Loucy (cell line): ENCODE measurements at regions not wholly inside any gene's neighbourhood (a gene's known extent, or its start where the extent isn't known, plus 50 kb on each side); places are given as distances from the start of the nearest gene placed in this dataset.

ENCODE experiments used
- H2AFZ ChIP-seq: fragments of 200-600 bp; sonication (generic); 2 replicates; pipeline ENCODE4 v1.6.0; 2016; ENCODE audit warnings: antibody characterized with exemption, mild to moderate bottlenecking, low read length, moderate library complexity
- H3F3A ChIP-seq: fragments of 200-600 bp; 2 replicates; pipeline ENCODE4 v1.6.0; 2016; ENCODE audit warnings: antibody characterized with exemption, low read depth, mild to moderate bottlenecking
- H3K27me3 ChIP-seq: fragments of 200-600 bp; sonication (generic); 2 replicates; pipeline ENCODE4 v1.6.1; 2014; ENCODE audit warnings: low read length, mild to moderate bottlenecking; ENCODE audit not compliant: insufficient read depth, poor library complexity, severe bottlenecking
- H3K36me3 ChIP-seq: fragments of 200-600 bp; sonication (generic); 2 replicates; pipeline ENCODE4 v1.6.1; 2016; ENCODE audit warnings: low read length; ENCODE audit not compliant: insufficient read depth
- H3K4me1 ChIP-seq: fragments of 200-600 bp; sonication (generic); 2 replicates; pipeline ENCODE4 v1.5.1; 2014; ENCODE audit warnings: low read length, mild to moderate bottlenecking; ENCODE audit not compliant: insufficient read depth, poor library complexity, severe bottlenecking
- H3K4me2 ChIP-seq: fragments of 200-600 bp; sonication (generic); 2 replicates; pipeline ENCODE4 v1.6.0; 2014; ENCODE audit warnings: antibody characterized with exemption, low read length, low read depth, mild to moderate bottlenecking; ENCODE audit not compliant: poor library complexity, severe bottlenecking
- H3K4me3 ChIP-seq: fragments of 200-600 bp; sonication (generic); 2 replicates; pipeline ENCODE4 v1.5.1; 2014; ENCODE audit warnings: low read length, mild to moderate bottlenecking, mixed read lengths; ENCODE audit not compliant: poor library complexity, severe bottlenecking
- H3K79me2 ChIP-seq: fragments of 200-600 bp; sonication (generic); 2 replicates; pipeline ENCODE4 v1.6.1; 2014; ENCODE audit warnings: low read length; ENCODE audit not compliant: insufficient read depth
- H3K9ac ChIP-seq: fragments of 200-600 bp; sonication (generic); 2 replicates; pipeline ENCODE4 v1.6.0; 2014; ENCODE audit warnings: mild to moderate bottlenecking, low read depth, low read length, moderate library complexity; ENCODE audit not compliant: poor library complexity, severe bottlenecking
- H3K9me2 ChIP-seq: fragments of 200-600 bp; sonication (generic); replicated peaks from 2 replicates; pipeline ENCODE4 v1.6.1; 2016; ENCODE audit warnings: low read depth, low read length, mixed read lengths
- H3K9me3 ChIP-seq: fragments of 200-600 bp; sonication (generic); 2 replicates; pipeline ENCODE4 v1.6.1; 2014; ENCODE audit warnings: mild to moderate bottlenecking, antibody characterized with exemption, low read length, low read depth; ENCODE audit not compliant: insufficient read depth
- H4K20me1 ChIP-seq: fragments of 200-600 bp; sonication (generic); 2 replicates; pipeline ENCODE4 v1.6.0; 2014; ENCODE audit warnings: antibody characterized with exemption, low read length, mild to moderate bottlenecking; ENCODE audit not compliant: insufficient read depth, poor library complexity, severe bottlenecking
- CTCF ChIP-seq: fragments of 200-600 bp; sonication (generic); conservative IDR thresholded peaks from 2 replicates; pipeline ENCODE4 v1.5.1; 2014; ENCODE audit warnings: mild to moderate bottlenecking, antibody characterized with exemption, low read length
- EZH2phosphoT487 ChIP-seq: fragments of 200-600 bp; IDR thresholded peaks from 2 replicates; pipeline ENCODE4 v1.6.1; 2018; ENCODE audit warnings: antibody characterized with exemption, mild to moderate bottlenecking, moderate library complexity, borderline replicate concordance

DNA sequence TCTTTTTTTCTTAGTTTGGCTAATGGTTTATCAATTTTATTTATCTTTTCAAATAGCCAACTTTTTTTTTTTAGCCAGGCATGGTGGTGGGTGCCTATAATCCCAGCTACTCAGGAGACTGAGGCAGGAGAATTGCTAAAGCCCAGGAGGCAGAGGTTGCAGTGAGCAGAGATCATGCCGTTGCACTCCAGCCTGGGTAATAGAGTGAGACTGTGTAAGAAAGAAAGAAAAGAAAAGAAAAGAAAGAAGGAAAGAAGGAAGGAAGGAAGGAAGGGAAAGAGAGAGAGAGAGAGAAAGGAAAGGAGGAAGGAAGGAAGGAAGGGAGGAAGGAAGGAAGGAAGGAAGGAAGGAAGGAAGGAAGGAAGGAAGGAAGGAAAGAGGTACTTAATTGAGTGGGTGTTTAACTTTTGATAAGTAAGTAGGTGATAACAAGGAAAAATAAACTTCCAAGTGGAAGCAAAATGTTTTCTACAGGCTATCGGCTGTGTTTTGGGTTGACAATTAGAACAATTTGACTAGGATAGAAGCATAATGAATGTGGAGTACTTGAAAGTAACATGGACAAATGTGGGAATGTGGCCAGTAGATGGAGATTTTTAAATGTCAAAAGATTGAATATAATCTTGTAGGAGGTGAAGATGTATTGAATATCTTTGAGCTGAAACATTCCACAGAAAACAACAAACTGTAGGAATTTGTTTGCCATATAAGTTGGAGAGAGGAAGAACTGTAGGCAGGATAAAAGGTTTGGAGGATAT is 62.8 kb upstream of the MYO16 start:
- no peaks in the 10 kb centered on the region for H4K20me1 ChIP-seq
- no peaks in the 10 kb centered on the region for H3K4me1 ChIP-seq
- no peaks in the 10 kb centered on the region for H3K9me3 ChIP-seq
- H3K36me3 ChIP-seq: no peaks in the 10 kb centered on the region
- H3K9ac ChIP-seq: no peak overlapping the region
- no peak overlapping the region for H2AFZ ChIP-seq
- H3K79me2 ChIP-seq: no peaks in the 10 kb centered on the region
- no peak overlapping the region for H3K4me2 ChIP-seq
- no peaks in the 10 kb centered on the region for H3F3A ChIP-seq
- H3K9me2 ChIP-seq: no peaks in the 10 kb centered on the region
- no peaks in the 10 kb centered on the region for H3K27me3 ChIP-seq
- H3K4me3 ChIP-seq: no peak overlapping the region
- TF ChIP-seq CTCF (no peak), EZH2phosphoT487 (no peak)

- no peaks in the 10 kb centered on the region for H4K20me1 ChIP-seq
- no peaks in the 10 kb centered on the region for H3K36me3 ChIP-seq
- no peaks in the 10 kb centered on the region for H3K4me1 ChIP-seq
- TF ChIP-seq EZH2phosphoT487 (no peak), CTCF (no peak)
- H3K9me3 ChIP-seq: no peaks in the 10 kb centered on the region
- H2AFZ ChIP-seq: no peak overlapping the region
- no peaks in the 10 kb centered on the region for H3K79me2 ChIP-seq
- no peak overlapping the region for H3K4me3 ChIP-seq
- H3K9me2 ChIP-seq: no peaks in the 10 kb centered on the region
- no peak overlapping the region for H3K4me2 ChIP-seq
- no peak overlapping the region for H3K9ac ChIP-seq
- H3K27me3 ChIP-seq: no peaks in the 10 kb centered on the region
- H3F3A ChIP-seq: no peaks in the 10 kb centered on the region
Observed at GRCh38 chr13:108572782-108573211, 56.6 kb upstream of the MYO16 start.

GRCh38 chr13:108573455-108573854 is 56.0 kb upstream of the MYO16 start:
- H3K9ac ChIP-seq: no peak overlapping the region
- no peaks in the 10 kb centered on the region for H3F3A ChIP-seq
- H3K36me3 ChIP-seq: no peaks in the 10 kb centered on the region
- no peaks in the 10 kb centered on the region for H3K9me2 ChIP-seq
- no peaks in the 10 kb centered on the region for H4K20me1 ChIP-seq
- no peaks in the 10 kb centered on the region for H3K27me3 ChIP-seq
- no peaks in the 10 kb centered on the region for H3K79me2 ChIP-seq
- H2AFZ ChIP-seq: no peak overlapping the region
- no peaks in the 10 kb centered on the region for H3K9me3 ChIP-seq
- no peak overlapping the region for H3K4me3 ChIP-seq
- H3K4me2 ChIP-seq: no peak overlapping the region
- no peaks in the 10 kb centered on the region for H3K4me1 ChIP-seq
- no peak for TF ChIP-seq EZH2phosphoT487
- no peak for TF ChIP-seq CTCF
